ENCODE measurements at regions not wholly inside any gene's neighbourhood (a gene's known extent, or its start where the extent isn't known, plus 50 kb on each side); places are given as distances from the start of the nearest gene placed in this dataset.

- TF ChIP-seq CTCF (IDR thresholded peaks at IDR 0.05) (no peak), POLR2A (IDR thresholded peaks at IDR 0.05) (no peak)
These were observed 333.9 kb upstream of the THRB start for GRCh38 chr3:24828551-24828950.
